HEK293T (cell line): ENCODE measurements at regions not wholly inside any gene's neighbourhood (a gene's known extent, or its start where the extent isn't known, plus 50 kb on each side); places are given as distances from the start of the nearest gene placed in this dataset.

Experiments used
- BHLHE40 ChIP-seq: fragments of 450-650 bp; IDR thresholded peaks from 2 replicates; pipeline ENCODE4 v1.6.1; 2016; ENCODE audit warnings: mild to moderate bottlenecking, moderate library complexity, borderline replicate concordance
- FOXA1 ChIP-seq: fragments of 450-650 bp; IDR thresholded peaks from 2 replicates; pipeline ENCODE4 v1.6.1; 2016; ENCODE audit warnings: mild to moderate bottlenecking
- FOXK2 ChIP-seq: fragments of 450-650 bp; IDR thresholded peaks from 2 replicates; pipeline ENCODE4 v1.6.1; 2016; ENCODE audit warnings: mild to moderate bottlenecking
- FOXM1 ChIP-seq: fragments of 450-650 bp; IDR thresholded peaks from 2 replicates; pipeline ENCODE4 v1.6.1; 2017; ENCODE audit warnings: mild to moderate bottlenecking, borderline replicate concordance
- L3MBTL2 ChIP-seq: fragments of 450-650 bp; conservative IDR thresholded peaks from 2 replicates; pipeline ENCODE4 v1.6.1; 2016; ENCODE audit warnings: mild to moderate bottlenecking
- LEF1 ChIP-seq: fragments of 450-650 bp; IDR thresholded peaks from 2 replicates; pipeline ENCODE4 v1.6.1; 2017; ENCODE audit warnings: mild to moderate bottlenecking, borderline replicate concordance
- PKNOX1 ChIP-seq: fragments of 450-650 bp; IDR thresholded peaks from 2 replicates; pipeline ENCODE4 v1.6.1; 2016
- SP1 ChIP-seq: fragments of 450-650 bp; IDR thresholded peaks from 2 replicates; pipeline ENCODE4 v1.6.1; 2017
- SUZ12 ChIP-seq: fragments of 450-650 bp; IDR thresholded peaks from 2 replicates; pipeline ENCODE4 v1.6.1; 2016; ENCODE audit warnings: mild to moderate bottlenecking
- ZNF384 ChIP-seq: fragments of 450-650 bp; IDR thresholded peaks from 2 replicates; pipeline ENCODE4 v1.6.1; 2016

GRCh38 chr5:92633176-92633575, 947.8 kb downstream of the NR2F1-AS1 start:
- TF ChIP-seq FOXM1: no peak
- no peak for TF ChIP-seq SP1
- no peak for TF ChIP-seq PKNOX1
- no peak for TF ChIP-seq ZNF384
- no peak for TF ChIP-seq BHLHE40
- no peak for TF ChIP-seq LEF1
- TF ChIP-seq FOXA1: no peak
- no peak for TF ChIP-seq L3MBTL2
- TF ChIP-seq FOXK2: no peak
- TF ChIP-seq SUZ12: no peak
